HL-60 (cell line): ENCODE measurements at regions not wholly inside any gene's neighbourhood (a gene's known extent, or its start where the extent isn't known, plus 50 kb on each side); places are given as distances from the start of the nearest gene placed in this dataset.

Source experiments
- DNase-seq, 2 experiments: peaks; one replicate each; pipeline ENCODE4 v3.0.0-alpha.2; 2010 to 2020; ENCODE audit warnings: low read depth in 1 of 2, low spot score in 1 of 2
- H3K27ac ChIP-seq: fragments of 250-450 bp; sonication (Bioruptor Pico); replicated peaks from 2 replicates; pipeline ENCODE4 v1.5.1; 2020; ENCODE audit warnings: mild to moderate bottlenecking, moderate library complexity
- H3K27me3 ChIP-seq: fragments of 250-450 bp; sonication (Bioruptor Pico); 2 replicates; pipeline ENCODE4 v1.5.1; 2021; ENCODE audit warnings: mild to moderate bottlenecking, moderate library complexity; ENCODE audit not compliant: insufficient read depth, poor library complexity, severe bottlenecking
- H3K4me3 ChIP-seq: replicated peaks from 2 replicates; pipeline ENCODE4 v1.5.1; 2011; ENCODE audit warnings: mild to moderate bottlenecking, control low read depth, low read length; ENCODE audit not compliant: insufficient read depth
- CTCF ChIP-seq: IDR thresholded peaks from one replicate; pipeline ENCODE4 v1.5.1; 2011; ENCODE audit warnings: low read length, control low read depth, inconsistent platforms; ENCODE audit not compliant: insufficient read depth
- GABPA ChIP-seq: IDR thresholded peaks from 2 replicates; pipeline ENCODE4 v1.6.1; 2012; ENCODE audit warnings: low read depth
- POLR2AphosphoS5 ChIP-seq: IDR thresholded peaks from 2 replicates; pipeline ENCODE4 v1.6.1; 2012; ENCODE audit warnings: low read depth
- SPI1 ChIP-seq: IDR thresholded peaks from 2 replicates; pipeline ENCODE4 v1.6.1; 2012; ENCODE audit warnings: low read depth, mild to moderate bottlenecking, borderline replicate concordance
- TF ChIP-seq, protein P1 (sequence below): IDR thresholded peaks from 2 replicates; pipeline ENCODE4 v1.6.1; 2012; ENCODE audit warnings: low read depth; ENCODE audit not compliant: insufficient replicate concordance

- DNase-seq: no peak
- no peaks in the 10 kb centered on the region for H3K27me3 ChIP-seq
- no peak overlapping the region for H3K4me3 ChIP-seq
- no peak overlapping the region for H3K27ac ChIP-seq
- TF ChIP-seq, protein P1, sequence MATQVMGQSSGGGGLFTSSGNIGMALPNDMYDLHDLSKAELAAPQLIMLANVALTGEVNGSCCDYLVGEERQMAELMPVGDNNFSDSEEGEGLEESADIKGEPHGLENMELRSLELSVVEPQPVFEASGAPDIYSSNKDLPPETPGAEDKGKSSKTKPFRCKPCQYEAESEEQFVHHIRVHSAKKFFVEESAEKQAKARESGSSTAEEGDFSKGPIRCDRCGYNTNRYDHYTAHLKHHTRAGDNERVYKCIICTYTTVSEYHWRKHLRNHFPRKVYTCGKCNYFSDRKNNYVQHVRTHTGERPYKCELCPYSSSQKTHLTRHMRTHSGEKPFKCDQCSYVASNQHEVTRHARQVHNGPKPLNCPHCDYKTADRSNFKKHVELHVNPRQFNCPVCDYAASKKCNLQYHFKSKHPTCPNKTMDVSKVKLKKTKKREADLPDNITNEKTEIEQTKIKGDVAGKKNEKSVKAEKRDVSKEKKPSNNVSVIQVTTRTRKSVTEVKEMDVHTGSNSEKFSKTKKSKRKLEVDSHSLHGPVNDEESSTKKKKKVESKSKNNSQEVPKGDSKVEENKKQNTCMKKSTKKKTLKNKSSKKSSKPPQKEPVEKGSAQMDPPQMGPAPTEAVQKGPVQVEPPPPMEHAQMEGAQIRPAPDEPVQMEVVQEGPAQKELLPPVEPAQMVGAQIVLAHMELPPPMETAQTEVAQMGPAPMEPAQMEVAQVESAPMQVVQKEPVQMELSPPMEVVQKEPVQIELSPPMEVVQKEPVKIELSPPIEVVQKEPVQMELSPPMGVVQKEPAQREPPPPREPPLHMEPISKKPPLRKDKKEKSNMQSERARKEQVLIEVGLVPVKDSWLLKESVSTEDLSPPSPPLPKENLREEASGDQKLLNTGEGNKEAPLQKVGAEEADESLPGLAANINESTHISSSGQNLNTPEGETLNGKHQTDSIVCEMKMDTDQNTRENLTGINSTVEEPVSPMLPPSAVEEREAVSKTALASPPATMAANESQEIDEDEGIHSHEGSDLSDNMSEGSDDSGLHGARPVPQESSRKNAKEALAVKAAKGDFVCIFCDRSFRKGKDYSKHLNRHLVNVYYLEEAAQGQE: no peak
- TF ChIP-seq CTCF: no peak
- TF ChIP-seq SPI1: no peak
- no peak for TF ChIP-seq POLR2AphosphoS5
- TF ChIP-seq GABPA: no peak
Measured at GRCh38 chr12:83603106-83603505, 916.4 kb downstream of the TMTC2 start.

- no peak for DNase-seq
- H3K27ac ChIP-seq: no peak overlapping the region
- no peaks in the 10 kb centered on the region for H3K27me3 ChIP-seq
- TF ChIP-seq, protein P1: no peak
- TF ChIP-seq CTCF (no peak), GABPA (no peak), POLR2AphosphoS5 (no peak), SPI1 (no peak)
- no peak overlapping the region for H3K4me3 ChIP-seq
Measured at GRCh38 chr12:83575326-83575725, 888.6 kb downstream of the TMTC2 start.

DNA sequence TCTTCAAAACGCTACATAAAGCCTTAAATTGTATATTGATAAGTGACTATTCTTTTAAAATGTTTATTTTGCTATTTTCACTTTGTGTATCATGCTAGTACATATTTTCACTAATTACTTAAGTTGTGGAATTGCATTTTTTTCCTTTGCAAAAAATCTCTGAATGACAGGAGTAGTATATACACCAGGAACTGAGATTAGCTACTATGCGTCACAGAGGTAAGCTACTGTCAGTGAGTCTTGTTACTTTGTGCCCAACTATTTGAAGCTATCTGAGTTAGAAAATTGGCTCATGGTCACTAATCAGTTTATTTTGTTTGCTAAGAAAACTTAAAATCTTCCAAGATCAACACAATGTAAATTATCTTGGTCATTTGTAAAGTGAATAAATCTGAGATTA, 887.4 kb downstream of the TMTC2 start:
- DNase-seq: no peak
- Histone ChIP-seq H3K27me3 (no peaks in the 10 kb centered on the region), H3K4me3 (no peak overlapping the region), H3K27ac (no peak overlapping the region)
- no peak for TF ChIP-seq POLR2AphosphoS5
- no peak for TF ChIP-seq SPI1
- no peak for TF ChIP-seq CTCF
- TF ChIP-seq, protein P1: no peak
- no peak for TF ChIP-seq GABPA
